OCI-LY7 (cell line): ENCODE measurements at regions not wholly inside any gene's neighbourhood (a gene's known extent, or its start where the extent isn't known, plus 50 kb on each side); places are given as distances from the start of the nearest gene placed in this dataset.

Experiments used
- BruUV-seq: library from RNA; stranded (reverse); fragments of 400-500 nt; replicated peaks from 2 replicates; lab custom pipeline; 2021; lab: Mats Ljungman, UMichigan
- CTCF ChIA-PET: fragments of 300-600 bp; sonication (Branson Sonifier 250); formaldehyde crosslinking; loops from one replicate; lab custom pipeline; 2022; ENCODE audit warnings: antibody characterized with exemption; ENCODE audit not compliant: unreplicated experiment; lab: Charles Lee
- POLR2A ChIA-PET: fragments of 300-600 bp; sonication (Branson Sonifier 250); formaldehyde crosslinking; loops from one replicate; lab custom pipeline; 2022; ENCODE audit warnings: antibody characterized with exemption; lab: Charles Lee
- DNase-seq: peaks from one replicate; pipeline ENCODE4 v3.0.0-alpha.2; 2015; ENCODE audit warnings: low spot score
- H2AFZ ChIP-seq: fragments of 200-600 bp; sonication (generic), shearing (Covaris generic); 2 replicates; pipeline ENCODE4 v1.6.1; 2014; ENCODE audit warnings: mild to moderate bottlenecking, antibody characterized with exemption, low read length, moderate library complexity
- H3K27ac ChIP-seq: fragments of 200-600 bp; sonication (generic); 2 replicates; pipeline ENCODE4 v1.5.1; 2014; ENCODE audit warnings: mixed run types, low read depth, mild to moderate bottlenecking, moderate library complexity, low read length, inconsistent platforms; ENCODE audit not compliant: poor library complexity, severe bottlenecking
- H3K36me3 ChIP-seq: fragments of 200-600 bp; sonication (generic); 2 replicates; pipeline ENCODE4 v1.6.1; 2014; ENCODE audit warnings: mild to moderate bottlenecking, antibody characterized with exemption, low read length, moderate library complexity, mixed read lengths; ENCODE audit not compliant: insufficient read depth
- H3K4me1 ChIP-seq: fragments of 200-600 bp; sonication (generic); 2 replicates; pipeline ENCODE4 v1.5.1; 2014; ENCODE audit warnings: mild to moderate bottlenecking, low read length; ENCODE audit not compliant: insufficient read depth, poor library complexity, severe bottlenecking
- H3K4me2 ChIP-seq: fragments of 200-600 bp; sonication (generic); 2 replicates; pipeline ENCODE4 v1.6.1; 2014; ENCODE audit warnings: mild to moderate bottlenecking, low read length
- H3K4me3 ChIP-seq: fragments of 200-600 bp; sonication (generic); 2 replicates; pipeline ENCODE4 v1.5.1; 2014; ENCODE audit warnings: mild to moderate bottlenecking, low read depth, low read length; ENCODE audit not compliant: poor library complexity, severe bottlenecking
- H3K79me2 ChIP-seq: fragments of 200-600 bp; sonication (generic); 2 replicates; pipeline ENCODE4 v1.6.1; 2016; ENCODE audit warnings: low read depth, mild to moderate bottlenecking, low read length, moderate library complexity, mixed read lengths; ENCODE audit not compliant: insufficient read depth
- H3K9me2 ChIP-seq: fragments of 200-600 bp; sonication (generic); 2 replicates; pipeline ENCODE4 v1.6.1; 2016; ENCODE audit warnings: mild to moderate bottlenecking, low read length, mixed read lengths; ENCODE audit not compliant: insufficient read depth
- H3K9me3 ChIP-seq: fragments of 200-600 bp; sonication (generic); 2 replicates; pipeline ENCODE4 v1.6.1; 2014; ENCODE audit warnings: mild to moderate bottlenecking, mixed run types, low read length, mixed read lengths
- H4K20me1 ChIP-seq: fragments of 200-600 bp; sonication (generic); 2 replicates; pipeline ENCODE4 v1.6.1; 2014; ENCODE audit warnings: mild to moderate bottlenecking, antibody characterized with exemption, low read length, moderate library complexity, mixed read lengths; ENCODE audit not compliant: insufficient read depth
- EZH2phosphoT487 ChIP-seq: fragments of 200-600 bp; sonication (generic); IDR thresholded peaks from 2 replicates; pipeline ENCODE4 v1.6.1; 2018; ENCODE audit warnings: low read depth, borderline replicate concordance, mild to moderate bottlenecking, mixed run types, antibody characterized with exemption, low read length, moderate library complexity, mixed read lengths
- intact Hi-C: fragments of 100-400 bp; cut with micrococcal nuclease; formaldehyde crosslinking; loops from one replicate; pipeline ENCODE4 v1.10.0; 2022; ENCODE audit not compliant: unreplicated experiment
- TF ChIP-seq, protein P1 (sequence below): fragments of 200-600 bp; sonication (generic); conservative IDR thresholded peaks from 2 replicates; pipeline ENCODE4 v1.5.1; 2014; ENCODE audit warnings: mild to moderate bottlenecking, antibody characterized with exemption, low read length, moderate library complexity, mixed read lengths

DNA sequence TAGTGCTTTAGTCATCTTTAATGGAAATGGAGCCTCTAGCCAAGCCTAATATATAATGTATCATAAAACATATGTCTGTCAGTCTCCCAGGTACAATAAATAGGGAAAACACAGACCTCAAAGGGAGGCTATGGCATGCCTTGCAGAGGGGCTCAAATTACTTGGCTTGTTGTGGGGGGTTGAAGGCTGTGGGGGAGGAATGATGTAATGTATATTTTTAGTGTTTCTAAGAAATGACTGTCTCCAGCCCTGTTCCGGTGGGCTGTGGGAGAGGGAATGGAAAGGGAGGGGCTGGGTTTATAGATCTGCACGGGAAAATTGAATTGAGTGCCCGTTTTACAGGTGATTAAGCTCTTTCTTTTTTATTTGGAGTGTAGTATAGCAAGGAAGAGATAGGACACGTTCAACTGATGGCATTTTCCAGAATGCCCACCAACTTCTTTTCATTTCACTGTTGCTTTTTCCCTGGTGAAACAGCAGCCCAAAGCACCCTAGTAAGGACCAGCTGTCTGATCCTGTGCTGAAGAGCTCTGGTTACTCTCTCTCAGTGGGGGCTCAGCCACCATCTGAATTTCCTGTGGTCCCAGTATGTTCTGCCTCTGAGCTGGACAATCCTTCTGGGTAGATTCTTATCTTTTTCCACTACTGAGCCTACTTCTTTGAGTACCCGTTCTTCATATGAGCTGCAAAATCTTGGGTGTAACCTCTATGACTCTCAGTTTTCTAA, 220.7 kb upstream of the CASK start:
- no peaks in the 10 kb centered on the region for H4K20me1 ChIP-seq
- H2AFZ ChIP-seq, result no peak overlapping the region
- no peak for TF ChIP-seq EZH2phosphoT487
- TF ChIP-seq, protein P1, sequence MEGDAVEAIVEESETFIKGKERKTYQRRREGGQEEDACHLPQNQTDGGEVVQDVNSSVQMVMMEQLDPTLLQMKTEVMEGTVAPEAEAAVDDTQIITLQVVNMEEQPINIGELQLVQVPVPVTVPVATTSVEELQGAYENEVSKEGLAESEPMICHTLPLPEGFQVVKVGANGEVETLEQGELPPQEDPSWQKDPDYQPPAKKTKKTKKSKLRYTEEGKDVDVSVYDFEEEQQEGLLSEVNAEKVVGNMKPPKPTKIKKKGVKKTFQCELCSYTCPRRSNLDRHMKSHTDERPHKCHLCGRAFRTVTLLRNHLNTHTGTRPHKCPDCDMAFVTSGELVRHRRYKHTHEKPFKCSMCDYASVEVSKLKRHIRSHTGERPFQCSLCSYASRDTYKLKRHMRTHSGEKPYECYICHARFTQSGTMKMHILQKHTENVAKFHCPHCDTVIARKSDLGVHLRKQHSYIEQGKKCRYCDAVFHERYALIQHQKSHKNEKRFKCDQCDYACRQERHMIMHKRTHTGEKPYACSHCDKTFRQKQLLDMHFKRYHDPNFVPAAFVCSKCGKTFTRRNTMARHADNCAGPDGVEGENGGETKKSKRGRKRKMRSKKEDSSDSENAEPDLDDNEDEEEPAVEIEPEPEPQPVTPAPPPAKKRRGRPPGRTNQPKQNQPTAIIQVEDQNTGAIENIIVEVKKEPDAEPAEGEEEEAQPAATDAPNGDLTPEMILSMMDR, result no peak
- no peaks in the 10 kb centered on the region for H3K9me3 ChIP-seq
- no peak overlapping the region for H3K27ac ChIP-seq
- no peak overlapping the region for H3K4me3 ChIP-seq
- POLR2A ChIA-PET, result no interaction called here
- CTCF ChIA-PET, result no interaction called here
- DNase-seq, result no peak
- no peaks in the 10 kb centered on the region for H3K9me2 ChIP-seq
- H3K4me1 ChIP-seq, result no peaks in the 10 kb centered on the region
- H3K36me3 ChIP-seq, result no peaks in the 10 kb centered on the region
- intact Hi-C loops, result no loop called here
- H3K4me2 ChIP-seq, result no peak overlapping the region
- no peaks in the 10 kb centered on the region for H3K79me2 ChIP-seq
- BruUV-seq, result no TSS peak

DNA sequence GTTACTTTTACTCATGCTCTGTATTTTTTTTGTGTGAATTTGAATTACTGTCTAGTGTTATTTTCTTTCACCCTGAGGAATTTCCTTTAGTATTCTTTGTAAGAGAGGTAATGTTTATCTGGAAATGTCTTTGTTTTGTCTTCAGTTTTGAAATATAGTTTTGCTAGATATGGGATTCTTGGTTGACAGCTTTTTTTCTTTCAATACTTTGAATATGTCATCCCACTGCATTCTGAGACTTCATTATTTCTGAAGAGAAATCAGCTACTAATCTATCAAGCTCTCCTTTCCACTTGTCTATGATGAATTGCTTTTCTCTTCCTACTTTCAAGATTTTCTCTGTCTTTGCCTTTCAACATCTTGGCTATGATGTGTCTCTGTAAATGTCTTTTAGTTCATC, 217.0 kb upstream of the CASK start:
- Histone ChIP-seq H3K79me2 (no peaks in the 10 kb centered on the region), H2AFZ (no peak overlapping the region), H3K4me2 (no peak overlapping the region), H3K4me1 (no peaks in the 10 kb centered on the region), H3K9me2 (no peaks in the 10 kb centered on the region), H3K9me3 (no peaks in the 10 kb centered on the region), H3K4me3 (no peak overlapping the region), H3K27ac (no peak overlapping the region), H4K20me1 (no peaks in the 10 kb centered on the region), H3K36me3 (no peaks in the 10 kb centered on the region)
- ChIA-PET CTCF (no interaction called here), POLR2A (no interaction called here)
- no peak for DNase-seq
- no TSS peak for BruUV-seq
- intact Hi-C loops, result no loop called here
- TF ChIP-seq, protein P1, result no peak
- no peak for TF ChIP-seq EZH2phosphoT487

DNA sequence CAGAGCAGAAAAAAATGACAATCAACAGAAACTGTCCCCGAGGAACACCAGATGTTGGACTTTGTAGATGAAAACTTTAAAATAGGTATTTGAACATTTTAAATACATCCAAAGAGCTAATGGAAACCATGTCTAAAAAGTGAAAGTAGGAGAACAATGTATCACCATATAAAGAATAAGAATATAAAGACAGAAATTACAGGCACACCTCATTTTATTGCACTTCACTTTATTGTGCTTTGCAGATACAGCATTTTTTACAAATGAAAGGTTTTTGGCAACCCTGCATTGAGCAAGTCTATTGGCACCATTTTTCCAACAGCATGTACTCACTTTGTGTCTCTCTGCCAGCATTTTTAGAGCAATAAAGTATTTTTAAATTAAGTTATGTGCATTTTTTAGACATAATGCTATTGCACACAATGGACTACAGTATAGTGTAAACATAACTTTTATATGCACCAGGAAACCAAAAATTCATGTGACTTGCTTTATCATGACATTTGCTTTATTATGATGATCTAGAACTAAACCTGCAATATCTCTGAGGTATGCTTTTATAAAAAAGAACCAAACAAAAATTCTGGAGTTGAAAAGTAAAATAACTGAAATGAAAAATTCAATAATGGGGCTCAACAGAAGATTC, 212.4 kb upstream of the CASK start:
- DNase-seq, result no peak
- ChIA-PET POLR2A (no interaction called here), CTCF (no interaction called here)
- no peak overlapping the region for H3K4me3 ChIP-seq
- no peak overlapping the region for H2AFZ ChIP-seq
- no peak overlapping the region for H3K4me2 ChIP-seq
- no peaks in the 10 kb centered on the region for H4K20me1 ChIP-seq
- H3K27ac ChIP-seq, result no peak overlapping the region
- H3K9me2 ChIP-seq, result no peaks in the 10 kb centered on the region
- no TSS peak for BruUV-seq
- H3K36me3 ChIP-seq, result no peaks in the 10 kb centered on the region
- H3K79me2 ChIP-seq, result no peaks in the 10 kb centered on the region
- H3K9me3 ChIP-seq, result no peaks in the 10 kb centered on the region
- TF ChIP-seq EZH2phosphoT487, result no peak
- TF ChIP-seq, protein P1, result no peak
- intact Hi-C loops, result no loop called here
- no peaks in the 10 kb centered on the region for H3K4me1 ChIP-seq
